ENCODE measurements at regions not wholly inside any gene's neighbourhood (a gene's known extent, or its start where the extent isn't known, plus 50 kb on each side); places are given as distances from the start of the nearest gene placed in this dataset.
"Not testable (repeated sequence)": the region's sequence is repeated elsewhere in the genome, so short reads cannot be mapped to it uniquely, and the experiment has no call there.

GRCh38 chr14:61609884-61610283 is 85.4 kb upstream of the HIF1A start:
- Histone ChIP-seq H3K9me2 (replicated peaks; ENCODE audit: control insufficient read depth, low read length) (no peaks in the 10 kb centered on the region), H3K4me3 (ENCODE audit: low read length) (no peak overlapping the region), H3F3A (ENCODE audit: control insufficient read depth, insufficient read depth) (peaks cover 6% of the 10 kb centered on the region; the same call in 1 of the 2 replicates), H3K9me3 (ENCODE audit: control insufficient read depth, insufficient read depth, low read length) (no peaks in the 10 kb centered on the region), H3K4me2 (ENCODE audit: low read length) (no peak overlapping the region), H3K27ac (ENCODE audit: low read depth, low read length) (no peak overlapping the region), H3K27me3 (ENCODE audit: control insufficient read depth, low read length) (no peaks in the 10 kb centered on the region), H4K20me1 (ENCODE audit: control insufficient read depth, insufficient read depth, low read depth, low read length) (no peaks in the 10 kb centered on the region), H3K4me1 (ENCODE audit: control insufficient read depth, low read length) (peaks cover 37% of the 10 kb centered on the region), H3K36me3 (ENCODE audit: control insufficient read depth, low read length) (no peaks in the 10 kb centered on the region), H3K79me2 (ENCODE audit: control insufficient read depth, low read length) (no peaks in the 10 kb centered on the region)
- TF ChIP-seq EZH2phosphoT487 (IDR thresholded peaks at IDR 0.05; ENCODE audit: borderline replicate concordance, low read length), result no peak
- TF ChIP-seq CTCF (IDR thresholded peaks at IDR 0.05; ENCODE audit: low read depth, low read length, poor library complexity, severe bottlenecking), result no peak

- no peaks in the 10 kb centered on the region for H3K27me3 ChIP-seq (ENCODE audit: control insufficient read depth, low read length)
- no peak overlapping the region for H3K4me3 ChIP-seq (ENCODE audit: low read length)
- TF ChIP-seq CTCF (IDR thresholded peaks at IDR 0.05; ENCODE audit: low read depth, low read length, poor library complexity, severe bottlenecking) (no peak), EZH2phosphoT487 (IDR thresholded peaks at IDR 0.05; ENCODE audit: borderline replicate concordance, low read length) (no peak)
- no peak overlapping the region for H3K27ac ChIP-seq (ENCODE audit: low read depth, low read length)
- H3F3A ChIP-seq (ENCODE audit: control insufficient read depth, insufficient read depth), result peaks cover 6% of the 10 kb centered on the region; the same call in 1 of the 2 replicates
- H4K20me1 ChIP-seq (ENCODE audit: control insufficient read depth, insufficient read depth, low read depth, low read length), result no peaks in the 10 kb centered on the region
- H3K36me3 ChIP-seq (ENCODE audit: control insufficient read depth, low read length), result no peaks in the 10 kb centered on the region
- no peaks in the 10 kb centered on the region for H3K79me2 ChIP-seq (ENCODE audit: control insufficient read depth, low read length)
- H3K9me2 ChIP-seq (replicated peaks; ENCODE audit: control insufficient read depth, low read length), result no peaks in the 10 kb centered on the region
- peaks cover 37% of the 10 kb centered on the region for H3K4me1 ChIP-seq (ENCODE audit: control insufficient read depth, low read length)
- no peak overlapping the region for H3K4me2 ChIP-seq (ENCODE audit: low read length)
- no peaks in the 10 kb centered on the region for H3K9me3 ChIP-seq (ENCODE audit: control insufficient read depth, insufficient read depth, low read length)
These were observed 84.4 kb upstream of the HIF1A start for GRCh38 chr14:61610900-61611299.

- Histone ChIP-seq H3F3A (ENCODE audit: control insufficient read depth, insufficient read depth) (peaks cover 6% of the 10 kb centered on the region; the same call in 1 of the 2 replicates), H3K4me2 (ENCODE audit: low read length) (no peak overlapping the region), H3K9me2 (replicated peaks; ENCODE audit: control insufficient read depth, low read length) (no peaks in the 10 kb centered on the region), H3K27ac (ENCODE audit: low read depth, low read length) (no peak overlapping the region), H3K27me3 (ENCODE audit: control insufficient read depth, low read length) (no peaks in the 10 kb centered on the region), H3K36me3 (ENCODE audit: control insufficient read depth, low read length) (no peaks in the 10 kb centered on the region), H3K79me2 (ENCODE audit: control insufficient read depth, low read length) (no peaks in the 10 kb centered on the region), H3K4me1 (ENCODE audit: control insufficient read depth, low read length) (peaks cover 26% of the 10 kb centered on the region), H3K9me3 (ENCODE audit: control insufficient read depth, insufficient read depth, low read length) (no peaks in the 10 kb centered on the region), H4K20me1 (ENCODE audit: control insufficient read depth, insufficient read depth, low read depth, low read length) (no peaks in the 10 kb centered on the region), H3K4me3 (ENCODE audit: low read length) (no peak overlapping the region)
- no peak for TF ChIP-seq CTCF (IDR thresholded peaks at IDR 0.05; ENCODE audit: low read depth, low read length, poor library complexity, severe bottlenecking)
- TF ChIP-seq EZH2phosphoT487 (IDR thresholded peaks at IDR 0.05; ENCODE audit: borderline replicate concordance, low read length), result no peak
These were observed 83.3 kb upstream of the HIF1A start for GRCh38 chr14:61611880-61612630.

- H3K9me2 ChIP-seq (replicated peaks; ENCODE audit: control insufficient read depth, low read length); H4K20me1 ChIP-seq (ENCODE audit: control insufficient read depth, insufficient read depth, low read depth, low read length); H3K27me3 ChIP-seq (ENCODE audit: control insufficient read depth, low read length); H3F3A ChIP-seq (ENCODE audit: control insufficient read depth, insufficient read depth); H3K79me2 ChIP-seq (ENCODE audit: control insufficient read depth, low read length); H3K36me3 ChIP-seq (ENCODE audit: control insufficient read depth, low read length); H3K4me3 ChIP-seq (ENCODE audit: low read length); H3K27ac ChIP-seq (ENCODE audit: low read depth, low read length); H3K9me3 ChIP-seq (ENCODE audit: control insufficient read depth, insufficient read depth, low read length); H3K4me2 ChIP-seq (ENCODE audit: low read length): not testable (repeated sequence)
- H3K4me1 ChIP-seq (ENCODE audit: control insufficient read depth, low read length), result peaks cover 17% of the 10 kb centered on the region
These were observed 82.3 kb upstream of the HIF1A start for GRCh38 chr14:61613006-61613405.
